GM12891 (cell line): ENCODE measurements at regions not wholly inside any gene's neighbourhood (a gene's known extent, or its start where the extent isn't known, plus 50 kb on each side); places are given as distances from the start of the nearest gene placed in this dataset.
"Not testable (repeated sequence)": the region's sequence is repeated elsewhere in the genome, so short reads cannot be mapped to it uniquely, and the experiment has no call there.

Source experiments
- DNase-seq: peaks from one replicate; pipeline ENCODE4 v3.0.0; 2011; ENCODE audit warnings: low spot score; ENCODE audit not compliant: insufficient read length
- FAIRE-seq: peaks from 2 replicates; lab custom pipeline; 2011; peaks lifted over from hg19 to GRCh38; lab: Jason Lieb, UNC
- PAX5 ChIP-seq: IDR thresholded peaks from 2 replicates; pipeline ENCODE4 v1.6.1; 2011; ENCODE audit warnings: low read length, moderate library complexity, mild to moderate bottlenecking; ENCODE audit not compliant: insufficient read depth, severe bottlenecking
- POLR2A ChIP-seq: IDR thresholded peaks from 2 replicates; pipeline ENCODE4 v1.6.1; 2011; ENCODE audit warnings: low read depth, low read length, control low read depth
- POLR2AphosphoS5 ChIP-seq: IDR thresholded peaks from 2 replicates; pipeline ENCODE4 v1.6.1; 2011; ENCODE audit warnings: low read depth, low read length, control low read depth
- POU2F2 ChIP-seq: IDR thresholded peaks from 2 replicates; pipeline ENCODE4 v1.6.1; 2011; ENCODE audit warnings: low read depth, mild to moderate bottlenecking, control low read depth, low read length, moderate library complexity
- SPI1 ChIP-seq: IDR thresholded peaks from 2 replicates; pipeline ENCODE4 v1.6.1; 2011; ENCODE audit warnings: low read depth, low read length, control low read depth
- TAF1 ChIP-seq: IDR thresholded peaks from 2 replicates; pipeline ENCODE4 v1.6.1; 2011; ENCODE audit warnings: low read depth, low read length, control low read depth

DNA sequence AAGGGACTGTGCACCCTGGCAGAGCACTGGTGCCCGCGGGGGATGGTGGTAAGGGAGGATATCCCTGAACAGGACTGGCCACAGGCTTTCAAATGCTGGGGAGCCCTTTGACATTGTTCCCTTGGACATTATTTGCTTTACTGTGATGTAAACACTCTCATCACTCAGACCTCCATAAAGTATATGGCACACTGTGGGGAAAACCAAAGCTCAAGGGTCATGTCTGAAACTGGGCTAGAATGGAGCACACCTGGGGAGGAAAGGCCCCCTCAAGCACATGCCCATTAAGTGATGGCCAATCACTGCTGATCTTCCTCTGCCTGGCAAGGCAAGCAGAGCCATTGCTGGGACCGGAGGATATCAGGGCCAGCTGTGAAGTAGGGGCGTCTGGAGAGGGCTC is 60.9 kb upstream of the TENM4 start:
- no peak for FAIRE-seq
- no peak for TF ChIP-seq TAF1
- TF ChIP-seq PAX5: no peak
- TF ChIP-seq POLR2A: no peak
- TF ChIP-seq POLR2AphosphoS5: no peak
- no peak for TF ChIP-seq SPI1
- TF ChIP-seq POU2F2: no peak
- no peak for DNase-seq

DNA sequence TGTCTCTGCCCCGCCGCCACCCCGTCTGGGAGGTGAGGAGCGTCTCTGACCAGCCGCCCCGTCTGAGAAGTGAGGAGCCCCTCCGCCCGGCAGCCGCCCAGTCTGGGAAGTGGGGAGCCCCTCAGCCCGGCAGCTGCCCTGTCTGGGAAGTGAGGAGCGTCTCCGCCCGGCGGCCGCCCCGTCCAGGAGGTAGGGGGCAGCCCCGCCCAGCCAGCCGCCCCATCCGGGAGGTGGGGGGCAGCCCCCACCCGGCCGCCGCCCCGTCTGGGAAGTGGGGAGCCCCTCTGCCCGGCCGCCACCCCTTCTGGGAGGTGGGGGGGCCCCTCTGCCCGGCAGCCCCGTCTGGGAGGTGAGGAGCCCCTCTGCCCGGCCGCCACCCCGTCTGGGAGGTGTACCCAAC is 59.1 kb upstream of the TENM4 start:
- FAIRE-seq, DNase-seq: not testable (repeated sequence)

DNA sequence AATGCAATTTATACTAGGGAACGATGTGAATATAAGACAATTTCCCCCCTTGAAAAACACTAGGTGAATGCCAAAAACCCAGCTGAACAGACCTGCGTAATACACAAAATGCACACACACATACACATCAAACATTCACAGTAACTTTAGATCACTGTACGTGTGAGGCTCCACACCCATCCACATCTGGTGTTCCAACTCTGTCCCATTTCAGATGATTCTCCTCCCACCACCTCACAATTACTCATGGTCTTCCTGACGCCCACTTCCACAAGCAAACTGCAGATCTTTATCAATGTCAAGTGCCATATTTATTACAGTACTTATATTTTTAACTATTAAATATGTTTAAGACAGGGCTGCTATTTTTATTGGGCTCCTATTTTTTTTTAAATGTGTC is 57.8 kb upstream of the TENM4 start:
- DNase-seq (no peak), FAIRE-seq (no peak)
- TF ChIP-seq POLR2AphosphoS5 (no peak), TAF1 (no peak), POU2F2 (no peak), PAX5 (no peak), POLR2A (no peak), SPI1 (no peak)

DNA sequence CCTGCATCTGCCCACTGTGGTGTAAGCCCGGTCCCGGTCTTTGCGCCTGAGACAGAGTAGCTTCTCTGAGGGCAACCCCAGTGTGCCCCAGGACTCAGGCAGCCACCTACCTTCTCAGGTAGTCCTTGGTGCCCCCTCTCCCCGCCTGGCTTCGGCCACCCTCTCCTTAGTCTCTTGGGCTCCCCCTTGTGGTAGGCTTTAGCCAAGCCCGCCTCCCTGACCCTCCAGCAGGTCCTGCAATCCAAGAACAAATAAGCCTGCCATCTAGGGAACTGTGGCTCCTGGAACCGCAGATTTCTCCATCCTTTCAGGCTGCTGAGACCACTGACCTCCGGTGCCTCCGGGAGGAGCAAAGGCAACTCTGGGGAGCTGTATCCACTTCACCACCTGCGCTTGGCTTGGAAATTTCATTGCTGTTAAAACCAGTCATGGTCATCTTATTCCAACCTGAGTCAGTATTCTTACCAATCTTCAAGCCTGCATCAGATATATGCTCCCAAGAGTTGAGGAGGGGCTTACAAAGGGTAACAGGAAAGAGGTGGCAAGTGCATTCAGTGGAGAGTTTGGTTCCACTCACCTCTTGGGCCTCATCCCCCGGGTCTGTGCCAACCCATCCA is 52.8 kb upstream of the TENM4 start:
- DNase-seq: peak; percentile 56
- no peak for TF ChIP-seq POU2F2
- no peak for TF ChIP-seq POLR2A
- TF ChIP-seq POLR2AphosphoS5: no peak
- no peak for TF ChIP-seq SPI1
- peak; percentile 74 for FAIRE-seq

DNA sequence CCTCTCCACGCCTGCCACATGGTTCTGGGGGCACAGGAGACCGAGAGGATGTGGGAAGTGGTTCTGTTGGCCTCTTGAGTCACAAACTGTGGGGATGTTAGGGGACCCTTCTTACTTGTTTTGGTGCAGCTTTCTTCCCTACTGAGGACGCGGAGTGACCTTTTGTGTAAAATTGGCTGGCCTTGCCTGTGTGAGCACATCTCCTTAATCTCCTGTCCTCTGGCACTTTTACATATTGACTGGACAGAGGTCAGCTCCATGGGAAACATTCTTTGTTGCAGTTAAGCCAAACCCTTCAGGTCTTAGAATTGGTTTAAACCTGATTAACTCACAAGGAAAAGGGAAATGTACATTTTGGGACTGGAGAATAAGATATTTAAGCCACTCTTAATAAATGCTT is 51.2 kb upstream of the TENM4 start:
- no peak for TF ChIP-seq SPI1
- TF ChIP-seq PAX5: no peak
- FAIRE-seq (no peak), DNase-seq (no peak)
